Type B pancreatic cell (in vitro differentiated cells): ENCODE measurements at regions not wholly inside any gene's neighbourhood (a gene's known extent, or its start where the extent isn't known, plus 50 kb on each side); places are given as distances from the start of the nearest gene placed in this dataset.

ENCODE experiments used
- DNase-seq: peaks from one replicate; pipeline ENCODE4 v3.0.0; 2021; ENCODE audit warnings: mixed read lengths; ENCODE audit not compliant: unreplicated experiment; ENCODE audit errors: extremely low spot score
- H3K27ac Mint-ChIP-seq: 2 replicates; pipeline ENCODE4 v1.8.0; 2021; ENCODE audit warnings: mild to moderate bottlenecking, mixed read lengths
- H3K27me3 Mint-ChIP-seq: 2 replicates; pipeline ENCODE4 v1.8.0; 2021; ENCODE audit warnings: mixed read lengths
- H3K36me3 Mint-ChIP-seq: 2 replicates; pipeline ENCODE4 v1.8.0; 2021; ENCODE audit warnings: mixed read lengths
- H3K4me1 Mint-ChIP-seq: one replicate; pipeline ENCODE4 v1.8.0; 2021; ENCODE audit warnings: mixed read lengths; ENCODE audit not compliant: unreplicated experiment
- H3K4me3 Mint-ChIP-seq: 2 replicates; pipeline ENCODE4 v1.8.0; 2021; ENCODE audit warnings: mild to moderate bottlenecking, mixed read lengths
- H3K9me3 Mint-ChIP-seq: 2 replicates; pipeline ENCODE4 v1.8.0; 2021; ENCODE audit warnings: mixed read lengths
- TF ChIP-seq, protein P1 (sequence below): fragments of 200-600 bp; sonication (generic); conservative IDR thresholded peaks from 2 replicates; pipeline ENCODE4 v1.5.0; 2021; ENCODE audit warnings: antibody characterized with exemption, mild to moderate bottlenecking

GRCh38 chr6:40281402-40281801, 305.8 kb downstream of the LRFN2 start:
- no peak for DNase-seq
- Mint-ChIP-seq H3K27ac (no peak overlapping the region), H3K4me3 (no peak overlapping the region), H3K36me3 (no peaks in the 10 kb centered on the region), H3K4me1 (no peaks in the 10 kb centered on the region), H3K9me3 (no peaks in the 10 kb centered on the region), H3K27me3 (peaks cover 36% of the 10 kb centered on the region)
- TF ChIP-seq, protein P1, sequence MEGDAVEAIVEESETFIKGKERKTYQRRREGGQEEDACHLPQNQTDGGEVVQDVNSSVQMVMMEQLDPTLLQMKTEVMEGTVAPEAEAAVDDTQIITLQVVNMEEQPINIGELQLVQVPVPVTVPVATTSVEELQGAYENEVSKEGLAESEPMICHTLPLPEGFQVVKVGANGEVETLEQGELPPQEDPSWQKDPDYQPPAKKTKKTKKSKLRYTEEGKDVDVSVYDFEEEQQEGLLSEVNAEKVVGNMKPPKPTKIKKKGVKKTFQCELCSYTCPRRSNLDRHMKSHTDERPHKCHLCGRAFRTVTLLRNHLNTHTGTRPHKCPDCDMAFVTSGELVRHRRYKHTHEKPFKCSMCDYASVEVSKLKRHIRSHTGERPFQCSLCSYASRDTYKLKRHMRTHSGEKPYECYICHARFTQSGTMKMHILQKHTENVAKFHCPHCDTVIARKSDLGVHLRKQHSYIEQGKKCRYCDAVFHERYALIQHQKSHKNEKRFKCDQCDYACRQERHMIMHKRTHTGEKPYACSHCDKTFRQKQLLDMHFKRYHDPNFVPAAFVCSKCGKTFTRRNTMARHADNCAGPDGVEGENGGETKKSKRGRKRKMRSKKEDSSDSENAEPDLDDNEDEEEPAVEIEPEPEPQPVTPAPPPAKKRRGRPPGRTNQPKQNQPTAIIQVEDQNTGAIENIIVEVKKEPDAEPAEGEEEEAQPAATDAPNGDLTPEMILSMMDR = no peak

GRCh38 chr6:40280231-40280630, 306.9 kb downstream of the LRFN2 start:
- Mint-ChIP-seq H3K4me1 (no peaks in the 10 kb centered on the region), H3K36me3 (no peaks in the 10 kb centered on the region), H3K4me3 (no peak overlapping the region), H3K27me3 (peaks cover 25% of the 10 kb centered on the region), H3K27ac (no peak overlapping the region), H3K9me3 (no peaks in the 10 kb centered on the region)
- no peak for DNase-seq
- TF ChIP-seq, protein P1 = no peak

DNA sequence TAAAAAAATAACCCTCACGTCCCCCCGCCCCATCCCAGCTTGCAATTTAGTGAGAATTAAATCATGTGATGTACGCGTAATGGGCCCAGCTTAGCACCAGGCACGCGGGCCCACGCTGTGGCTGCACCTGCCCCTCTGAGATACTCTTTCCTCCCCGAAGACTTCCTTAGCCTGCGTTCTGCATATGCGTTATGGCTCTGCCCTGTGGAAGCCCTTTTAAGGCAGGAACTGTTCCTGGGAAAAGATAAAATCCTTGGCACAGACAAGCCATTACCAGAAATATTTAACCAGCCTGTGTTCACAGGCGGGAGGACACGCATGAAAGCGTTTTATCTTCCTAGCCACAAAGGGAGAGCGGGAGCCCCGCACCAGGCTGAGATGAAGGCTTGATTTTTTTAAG, 311.0 kb downstream of the LRFN2 start:
- Mint-ChIP-seq H3K4me1 (no peaks in the 10 kb centered on the region), H3K27me3 (peaks cover 7% of the 10 kb centered on the region), H3K36me3 (no peaks in the 10 kb centered on the region), H3K27ac (no peak overlapping the region), H3K9me3 (no peaks in the 10 kb centered on the region), H3K4me3 (no peak overlapping the region)
- no peak for DNase-seq
- TF ChIP-seq, protein P1 = no peak

GRCh38 chr6:40274058-40274457, 313.1 kb downstream of the LRFN2 start:
- Mint-ChIP-seq H3K4me1 (no peaks in the 10 kb centered on the region), H3K27me3 (peaks cover 11% of the 10 kb centered on the region), H3K9me3 (no peaks in the 10 kb centered on the region), H3K36me3 (no peaks in the 10 kb centered on the region), H3K27ac (no peak overlapping the region), H3K4me3 (no peak overlapping the region)
- no peak for DNase-seq
- TF ChIP-seq, protein P1 = no peak

GRCh38 chr6:40268614-40269013, 318.6 kb downstream of the LRFN2 start:
- H3K27ac Mint-ChIP-seq = no peak overlapping the region
- no peak for DNase-seq
- H3K4me3 Mint-ChIP-seq = no peak overlapping the region
- TF ChIP-seq, protein P1 = no peak
- H3K36me3 Mint-ChIP-seq = no peaks in the 10 kb centered on the region
- H3K27me3 Mint-ChIP-seq = peaks cover 14% of the 10 kb centered on the region
- H3K9me3 Mint-ChIP-seq = no peaks in the 10 kb centered on the region
- no peaks in the 10 kb centered on the region for H3K4me1 Mint-ChIP-seq

- Mint-ChIP-seq H3K4me1 (no peaks in the 10 kb centered on the region), H3K27ac (no peak overlapping the region), H3K36me3 (no peaks in the 10 kb centered on the region), H3K27me3 (peaks cover 14% of the 10 kb centered on the region), H3K9me3 (no peaks in the 10 kb centered on the region), H3K4me3 (no peak overlapping the region)
- no peak for DNase-seq
- TF ChIP-seq, protein P1 = peak; percentile 22
Measured at GRCh38 chr6:40268166-40268565, 319.0 kb downstream of the LRFN2 start.
